Parathyroid adenoma (tissue), 2 donors: ENCODE measurements at regions not wholly inside any gene's neighbourhood (a gene's known extent, or its start where the extent isn't known, plus 50 kb on each side); places are given as distances from the start of the nearest gene placed in this dataset.

Experiments used
- H2AFZ ChIP-seq: fragments of 300-600 bp; sonication (generic); one replicate; pipeline ENCODE4 v1.7.0; 2017; ENCODE audit warnings: antibody characterized with exemption, mild to moderate bottlenecking
- H3K27ac ChIP-seq: fragments of 300-600 bp; sonication (generic); one replicate; pipeline ENCODE4 v1.7.0; 2017
- H3K27me3 ChIP-seq: fragments of 300-600 bp; sonication (generic); one replicate; pipeline ENCODE4 v1.7.0; 2017; ENCODE audit warnings: low read length; ENCODE audit not compliant: control insufficient read depth, insufficient read depth
- H3K36me3 ChIP-seq: fragments of 300-600 bp; sonication (generic); one replicate; pipeline ENCODE4 v1.7.0; 2017; ENCODE audit warnings: low read length; ENCODE audit not compliant: control insufficient read depth, insufficient read depth
- H3K4me1 ChIP-seq: fragments of 300-600 bp; sonication (generic); one replicate; pipeline ENCODE4 v1.7.0; 2017; ENCODE audit warnings: control low read depth
- H3K4me2 ChIP-seq: fragments of 300-600 bp; sonication (generic); one replicate; pipeline ENCODE4 v1.7.0; 2017; ENCODE audit warnings: low read length
- H3K4me3 ChIP-seq: fragments of 300-600 bp; sonication (generic); one replicate; pipeline ENCODE4 v1.7.0; 2017; ENCODE audit warnings: low read depth, low read length
- H3K79me2 ChIP-seq: fragments of 300-600 bp; sonication (generic); one replicate; pipeline ENCODE4 v1.7.0; 2017; ENCODE audit warnings: control low read depth
- H3K9ac ChIP-seq: fragments of 300-600 bp; sonication (generic); one replicate; pipeline ENCODE4 v1.7.0; 2017; ENCODE audit warnings: mild to moderate bottlenecking
- H3K9me3 ChIP-seq: fragments of 300-600 bp; sonication (generic); one replicate; pipeline ENCODE4 v1.7.0; 2017; ENCODE audit warnings: low read length; ENCODE audit not compliant: control insufficient read depth
- TF ChIP-seq, protein P1 (sequence below): fragments of 300-600 bp; sonication (generic); IDR thresholded peaks from one replicate; pipeline ENCODE4 v1.7.0; 2017; ENCODE audit warnings: antibody characterized with exemption, mild to moderate bottlenecking
- donor health status: primary hyperparathyroidism.

GRCh38 chrX:13208281-13208935 lies 111.4 kb downstream of the ATXN3L start:
- Histone ChIP-seq H3K4me2 (no peak overlapping the region), H3K27ac (no peak overlapping the region), H3K4me1 (no peaks in the 10 kb centered on the region), H3K27me3 (no peaks in the 10 kb centered on the region), H3K9ac (no peak overlapping the region), H3K36me3 (no peaks in the 10 kb centered on the region), H2AFZ (no peak overlapping the region), H3K79me2 (no peaks in the 10 kb centered on the region), H3K4me3 (no peak overlapping the region), H3K9me3 (no peaks in the 10 kb centered on the region)
- TF ChIP-seq, protein P1, sequence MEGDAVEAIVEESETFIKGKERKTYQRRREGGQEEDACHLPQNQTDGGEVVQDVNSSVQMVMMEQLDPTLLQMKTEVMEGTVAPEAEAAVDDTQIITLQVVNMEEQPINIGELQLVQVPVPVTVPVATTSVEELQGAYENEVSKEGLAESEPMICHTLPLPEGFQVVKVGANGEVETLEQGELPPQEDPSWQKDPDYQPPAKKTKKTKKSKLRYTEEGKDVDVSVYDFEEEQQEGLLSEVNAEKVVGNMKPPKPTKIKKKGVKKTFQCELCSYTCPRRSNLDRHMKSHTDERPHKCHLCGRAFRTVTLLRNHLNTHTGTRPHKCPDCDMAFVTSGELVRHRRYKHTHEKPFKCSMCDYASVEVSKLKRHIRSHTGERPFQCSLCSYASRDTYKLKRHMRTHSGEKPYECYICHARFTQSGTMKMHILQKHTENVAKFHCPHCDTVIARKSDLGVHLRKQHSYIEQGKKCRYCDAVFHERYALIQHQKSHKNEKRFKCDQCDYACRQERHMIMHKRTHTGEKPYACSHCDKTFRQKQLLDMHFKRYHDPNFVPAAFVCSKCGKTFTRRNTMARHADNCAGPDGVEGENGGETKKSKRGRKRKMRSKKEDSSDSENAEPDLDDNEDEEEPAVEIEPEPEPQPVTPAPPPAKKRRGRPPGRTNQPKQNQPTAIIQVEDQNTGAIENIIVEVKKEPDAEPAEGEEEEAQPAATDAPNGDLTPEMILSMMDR, result no peak

GRCh38 chrX:13203271-13203670 lies 116.6 kb downstream of the ATXN3L start:
- Histone ChIP-seq H3K9ac (no peak overlapping the region), H2AFZ (no peak overlapping the region), H3K36me3 (no peaks in the 10 kb centered on the region), H3K4me2 (no peak overlapping the region), H3K4me3 (no peak overlapping the region), H3K4me1 (no peaks in the 10 kb centered on the region), H3K9me3 (no peaks in the 10 kb centered on the region), H3K27ac (no peak overlapping the region), H3K79me2 (no peaks in the 10 kb centered on the region), H3K27me3 (no peaks in the 10 kb centered on the region)
- TF ChIP-seq, protein P1, result no peak

DNA sequence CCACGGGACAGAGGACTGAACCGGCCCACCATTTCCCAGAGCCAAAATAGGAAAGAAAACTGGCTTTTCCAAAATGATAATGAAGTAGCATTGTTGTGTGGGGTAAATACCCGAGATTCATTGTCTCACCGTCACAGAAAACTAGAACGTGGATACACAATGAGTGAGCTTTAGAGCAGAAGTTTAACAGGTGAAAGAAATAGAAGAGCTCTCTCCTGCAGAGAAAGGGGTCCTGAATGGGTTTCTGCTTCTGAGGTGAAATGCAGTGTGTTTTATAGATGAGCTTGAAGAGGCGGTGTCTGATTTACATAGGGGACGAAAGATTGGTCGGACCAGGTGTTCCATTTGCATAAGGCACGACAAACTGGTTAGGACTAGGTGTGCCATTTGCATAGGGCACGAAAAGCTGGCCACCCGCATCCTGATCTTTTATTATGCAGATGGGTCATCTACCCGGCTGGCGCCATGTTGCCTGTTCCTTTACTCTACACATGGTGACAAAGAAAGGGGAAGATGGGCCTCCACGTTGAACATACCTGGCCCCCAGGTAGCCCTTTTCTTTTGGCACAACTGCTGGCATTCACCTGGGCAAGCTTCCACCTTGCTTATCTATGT lies 118.1 kb downstream of the ATXN3L start:
- TF ChIP-seq, protein P1, result no peak
- no peak overlapping the region for H3K27ac ChIP-seq

DNA sequence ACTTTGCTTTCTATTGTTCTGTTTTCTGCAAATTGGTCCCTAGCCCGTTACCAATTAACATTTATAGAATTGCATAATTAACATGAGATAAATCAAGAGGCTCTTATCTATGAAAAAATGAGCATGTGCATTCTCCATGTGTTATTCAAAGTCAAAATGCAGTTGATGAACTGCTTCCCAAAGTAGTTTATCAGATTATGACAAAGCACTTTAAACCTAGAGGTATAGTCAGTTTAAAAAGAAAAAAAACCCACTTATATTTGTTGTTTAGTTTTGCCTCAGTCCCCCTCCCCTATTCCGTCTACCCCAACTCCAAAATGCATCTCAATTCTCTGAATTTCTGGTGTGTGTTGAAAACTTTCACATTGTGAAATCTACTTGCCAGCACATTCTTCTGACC lies 119.5 kb downstream of the ATXN3L start:
- Histone ChIP-seq H3K4me2 (no peak overlapping the region), H3K36me3 (no peaks in the 10 kb centered on the region), H3K27me3 (no peaks in the 10 kb centered on the region), H3K9me3 (no peaks in the 10 kb centered on the region), H2AFZ (no peak overlapping the region), H3K79me2 (no peaks in the 10 kb centered on the region), H3K4me1 (no peaks in the 10 kb centered on the region), H3K27ac (no peak overlapping the region), H3K9ac (no peak overlapping the region), H3K4me3 (no peak overlapping the region)
- TF ChIP-seq, protein P1, result no peak

More for the DNA sequence above, 118.1 kb downstream of the ATXN3L start:
- no peaks in the 10 kb centered on the region for H3K27me3 ChIP-seq
- no peaks in the 10 kb centered on the region for H3K4me1 ChIP-seq
- no peak overlapping the region for H2AFZ ChIP-seq
- no peaks in the 10 kb centered on the region for H3K79me2 ChIP-seq
- no peaks in the 10 kb centered on the region for H3K9me3 ChIP-seq
- no peak overlapping the region for H3K9ac ChIP-seq
- H3K4me2 ChIP-seq, result no peak overlapping the region
- H3K36me3 ChIP-seq, result no peaks in the 10 kb centered on the region
- no peak overlapping the region for H3K4me3 ChIP-seq

DNA sequence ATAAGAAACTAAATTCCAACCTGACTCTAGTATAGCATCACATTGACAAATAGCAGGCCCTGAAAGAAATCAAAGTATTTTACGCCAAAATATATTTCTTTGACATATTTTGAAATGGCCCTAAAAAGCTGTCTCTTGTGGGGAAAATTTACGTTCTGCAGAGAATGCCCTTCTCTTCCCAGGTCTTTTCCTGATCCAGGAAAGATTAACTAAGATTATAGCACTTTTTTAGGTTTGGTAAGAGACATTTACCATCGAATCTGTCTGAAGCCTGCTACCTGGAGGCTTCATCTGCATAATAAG lies 121.1 kb downstream of the ATXN3L start:
- no peak overlapping the region for H3K27ac ChIP-seq
- no peaks in the 10 kb centered on the region for H3K27me3 ChIP-seq
- H3K9me3 ChIP-seq, result no peaks in the 10 kb centered on the region
- TF ChIP-seq, protein P1, result no peak
- H3K4me1 ChIP-seq, result peaks cover 3% of the 10 kb centered on the region
- no peak overlapping the region for H3K4me2 ChIP-seq
- no peaks in the 10 kb centered on the region for H3K79me2 ChIP-seq
- H3K9ac ChIP-seq, result no peak overlapping the region
- no peaks in the 10 kb centered on the region for H3K36me3 ChIP-seq
- H2AFZ ChIP-seq, result no peak overlapping the region
- no peak overlapping the region for H3K4me3 ChIP-seq
